RKO (cell line): ENCODE measurements at regions not wholly inside any gene's neighbourhood (a gene's known extent, or its start where the extent isn't known, plus 50 kb on each side); places are given as distances from the start of the nearest gene placed in this dataset.
"Not testable (repeated sequence)": the region's sequence is repeated elsewhere in the genome, so short reads cannot be mapped to it uniquely, and the experiment has no call there.

ENCODE experiments used
- DNase-seq: peaks from one replicate; pipeline ENCODE4 v3.0.0-alpha.2; 2016; ENCODE audit warnings: low spot score

DNA sequence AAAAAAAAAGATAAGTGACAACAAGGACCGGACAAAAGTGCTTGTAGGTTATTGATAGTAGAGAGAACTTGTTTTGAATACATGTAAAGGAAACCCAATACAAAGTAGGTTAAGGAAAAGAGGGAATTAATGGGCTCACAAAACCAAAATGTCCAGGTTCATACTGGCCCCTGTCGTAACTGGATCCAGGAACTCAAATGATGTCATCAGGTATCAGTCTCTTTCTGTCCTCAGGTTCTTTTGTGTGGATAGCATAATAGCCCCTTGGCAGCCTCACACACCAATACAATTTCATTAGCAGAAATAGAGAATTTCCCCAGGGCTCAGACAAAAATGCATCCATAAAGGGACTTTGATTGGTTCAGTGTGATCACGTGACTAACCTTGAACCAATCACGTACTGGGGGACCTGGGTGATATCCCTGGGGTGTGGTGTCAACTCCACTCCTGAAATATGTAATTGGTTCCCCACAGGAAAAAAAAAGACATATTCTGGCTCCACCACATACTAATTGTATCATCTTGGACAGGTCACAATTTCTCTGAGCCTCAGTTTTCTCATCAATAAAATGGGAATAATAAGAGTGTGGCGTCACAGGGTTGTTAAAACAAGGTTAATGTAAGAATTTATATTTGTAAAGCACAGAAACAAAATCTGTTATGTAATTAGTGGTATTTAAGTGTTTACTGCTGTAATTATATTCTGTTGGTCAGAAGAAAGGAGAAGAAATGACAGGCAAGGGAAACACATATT is 174.8 kb downstream of the PDGFRA start:
- no peak for DNase-seq

DNA sequence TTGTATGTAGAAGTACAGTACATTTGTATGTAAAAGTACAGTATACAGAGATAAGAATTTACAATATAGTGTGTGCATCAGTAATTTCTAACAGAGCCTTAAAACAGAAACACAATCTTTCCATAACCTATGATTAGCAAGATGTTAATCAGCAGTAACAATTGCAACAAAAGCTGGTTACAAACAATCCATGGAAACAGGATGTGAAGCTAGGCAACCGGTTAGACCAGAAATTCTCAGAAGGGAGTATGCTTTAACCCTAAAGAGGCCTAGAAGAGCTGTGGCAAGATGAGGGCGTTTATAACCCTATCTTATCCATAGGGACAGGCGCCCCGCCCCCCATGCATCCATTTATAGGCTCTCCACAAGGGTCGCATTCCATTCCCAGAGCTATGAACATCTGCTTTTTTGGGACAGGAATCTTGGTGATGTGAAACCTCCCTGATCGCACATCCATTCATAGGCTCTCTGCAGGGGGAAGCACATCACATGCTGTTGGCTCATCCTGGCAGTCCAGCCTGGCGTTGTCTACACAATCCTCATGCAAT is 180.3 kb downstream of the PDGFRA start:
- not testable (repeated sequence) for DNase-seq

GRCh38 chr4:54414545-54414944 is 185.5 kb downstream of the PDGFRA start:
- no peak for DNase-seq

DNA sequence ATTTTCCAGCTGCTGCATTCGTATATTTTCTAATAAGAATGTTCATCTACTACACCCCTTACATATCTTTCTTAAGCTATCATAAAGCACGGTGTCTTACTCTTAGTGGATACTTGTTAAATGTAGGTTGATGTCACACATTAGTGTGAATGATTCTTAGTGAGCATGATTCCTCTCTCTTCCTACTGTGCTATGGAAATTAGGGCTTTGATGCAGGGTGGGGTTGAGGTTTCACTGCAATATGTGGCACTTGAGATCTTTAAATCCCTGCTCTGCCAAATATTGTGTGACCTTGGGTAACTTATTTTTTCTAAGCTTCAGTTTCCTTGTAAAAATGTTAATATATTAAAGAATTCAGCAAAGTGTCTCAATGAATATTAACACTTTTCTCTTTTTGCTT is 188.4 kb downstream of the PDGFRA start:
- no peak for DNase-seq

GRCh38 chr4:54418468-54418867 is 189.4 kb downstream of the PDGFRA start:
- no peak for DNase-seq

DNA sequence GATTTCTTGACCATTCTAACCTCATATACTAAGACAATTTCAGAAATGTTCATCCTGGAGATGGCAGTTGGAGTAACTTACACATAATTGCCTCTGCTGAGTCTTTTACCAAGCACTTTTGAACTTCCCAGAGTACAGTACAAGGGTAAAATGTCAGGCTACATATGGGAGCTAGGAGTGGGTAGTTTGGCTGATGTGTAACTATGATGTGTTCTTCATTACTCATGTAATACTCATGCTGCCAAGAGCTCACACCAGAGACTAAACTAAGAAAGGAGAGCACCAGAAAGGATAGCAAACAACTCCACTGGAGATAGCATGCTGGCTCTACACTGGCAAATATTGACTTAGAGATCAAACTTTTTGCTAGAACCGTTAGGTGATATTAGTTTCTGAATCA is 194.0 kb downstream of the PDGFRA start:
- peak; percentile 73 for DNase-seq

DNA sequence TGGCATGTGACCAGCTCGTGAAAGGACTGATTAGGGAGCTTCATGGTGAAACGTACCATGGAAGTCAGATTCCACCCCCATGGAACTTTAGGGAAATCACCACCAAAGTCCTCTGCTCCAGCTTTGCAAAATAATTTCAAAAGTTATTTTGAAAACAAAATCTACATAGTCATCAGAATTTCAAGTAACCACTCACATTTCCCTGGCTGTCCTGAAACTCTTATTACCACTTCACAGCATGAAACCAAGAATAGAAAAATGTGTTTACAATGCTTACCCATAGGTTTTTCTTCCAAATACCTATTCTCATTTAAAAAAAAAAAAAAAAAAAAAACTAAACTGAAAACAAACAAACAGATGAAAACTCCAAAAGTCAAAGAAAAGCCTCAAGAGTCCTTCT is 198.7 kb downstream of the PDGFRA start:
- no peak for DNase-seq

DNA sequence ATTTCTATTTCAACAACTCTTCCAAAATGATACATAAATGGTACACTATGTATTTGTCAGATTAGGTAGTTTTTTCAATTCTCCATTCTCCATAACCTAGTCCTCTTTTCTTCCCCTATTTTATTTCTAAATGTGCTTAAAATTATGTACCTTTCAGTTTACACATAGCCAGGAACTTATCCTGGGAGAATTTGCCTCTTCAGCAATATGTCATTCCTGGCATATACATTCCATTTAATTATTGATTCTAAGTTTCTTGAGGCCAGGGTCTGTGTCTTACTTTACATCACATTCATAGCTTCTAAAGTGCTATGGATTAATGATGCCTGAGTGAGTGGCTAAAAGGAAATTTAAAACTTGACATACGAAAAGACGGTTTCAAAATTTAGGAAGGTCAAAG is 199.8 kb downstream of the PDGFRA start:
- no peak for DNase-seq

DNA sequence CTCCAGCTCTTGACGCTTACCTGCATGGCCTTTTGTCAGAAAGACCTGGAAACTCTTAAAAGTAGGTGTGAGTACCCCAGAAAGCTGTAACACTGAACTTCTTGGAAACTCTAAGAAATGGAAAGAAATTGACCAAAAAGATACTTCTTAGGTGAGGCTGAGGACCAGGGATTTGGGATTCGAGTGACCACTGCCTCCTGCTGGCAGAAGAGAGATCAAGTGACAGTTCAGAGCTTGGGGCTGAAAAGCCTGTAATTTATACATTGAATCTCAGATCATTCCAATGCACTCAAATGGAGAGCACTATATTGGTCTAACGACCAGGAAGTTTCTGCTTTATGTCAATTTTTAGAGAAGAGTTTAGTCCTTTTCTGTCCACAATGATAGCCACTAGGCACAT is 204.6 kb downstream of the PDGFRA start:
- DNase-seq = no peak

DNA sequence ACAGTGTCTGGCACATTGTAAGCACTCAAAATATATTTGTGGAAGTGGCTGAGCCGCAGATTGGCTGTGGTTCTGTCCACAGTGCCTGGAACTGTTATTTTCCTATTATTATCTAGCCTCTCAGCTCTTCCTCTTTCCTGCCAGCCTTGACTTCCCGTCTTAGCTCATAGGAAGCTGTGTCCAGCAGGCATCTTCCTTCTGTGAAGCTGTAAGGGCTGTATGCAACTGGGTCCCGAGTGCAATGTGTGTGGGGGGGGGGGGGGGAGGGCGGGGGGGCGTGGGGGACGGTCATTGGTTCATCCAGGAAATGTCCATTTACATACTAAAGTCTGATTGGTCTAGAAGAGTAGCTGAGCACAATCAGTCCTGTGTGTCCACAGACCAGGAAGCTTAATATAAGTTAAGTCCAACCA is 210.7 kb downstream of the PDGFRA start:
- peak; percentile 87 for DNase-seq

- DNase-seq = peak; percentile 73
These were observed 211.5 kb downstream of the PDGFRA start for GRCh38 chr4:54440394-54441136.

GRCh38 chr4:54445866-54446265 is 211.9 kb upstream of the KIT start:
- no peak for DNase-seq

DNA sequence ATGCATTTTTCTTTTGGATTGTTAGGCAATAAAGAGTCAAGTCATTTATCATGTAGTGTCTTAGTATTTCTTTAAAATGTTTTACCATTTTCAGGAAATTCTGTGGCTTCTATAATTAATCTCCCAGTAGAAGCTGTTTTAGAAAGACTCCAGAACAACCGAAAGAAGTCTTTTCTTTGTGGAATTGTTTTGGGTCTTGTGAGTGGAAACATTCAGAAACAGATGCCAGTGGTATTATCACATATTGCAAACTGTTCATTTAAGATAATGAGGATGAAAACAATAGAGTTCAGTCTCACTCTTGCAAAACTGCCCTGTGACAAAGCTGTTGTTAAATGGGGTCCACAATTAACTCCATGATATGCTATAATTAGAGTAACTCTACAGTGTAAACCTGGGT is 211.2 kb upstream of the KIT start:
- no peak for DNase-seq

- DNase-seq = no peak
These were observed 210.5 kb upstream of the KIT start for GRCh38 chr4:54447304-54447703.

- DNase-seq = no peak
These were observed 207.8 kb upstream of the KIT start for GRCh38 chr4:54449999-54450398.

GRCh38 chr4:54466960-54467359 is 190.8 kb upstream of the KIT start:
- not testable (repeated sequence) for DNase-seq

GRCh38 chr4:54473077-54473545 is 184.6 kb upstream of the KIT start:
- no peak for DNase-seq

DNA sequence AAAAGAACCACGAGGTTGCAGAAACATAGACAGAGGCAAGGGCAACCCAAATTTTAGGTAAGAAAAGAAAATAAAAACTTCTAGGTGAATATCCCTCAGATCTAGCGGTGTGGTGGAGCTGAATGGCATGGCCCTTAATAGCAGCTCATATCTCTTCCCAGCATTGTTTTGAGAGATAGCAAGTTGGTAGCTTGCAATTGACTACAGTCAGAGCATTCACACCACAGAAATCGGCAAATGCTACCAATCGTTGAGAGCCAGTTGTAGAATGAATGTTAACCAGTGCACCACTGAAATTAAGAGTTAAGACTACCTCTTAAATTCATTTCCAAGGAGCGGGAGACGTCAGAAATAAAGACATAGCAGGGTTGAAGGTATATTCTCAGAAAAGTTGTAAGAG is 184.0 kb upstream of the KIT start:
- DNase-seq = no peak

GRCh38 chr4:54475546-54475945 is 182.2 kb upstream of the KIT start:
- no peak for DNase-seq

GRCh38 chr4:54482529-54483200 is 175.1 kb upstream of the KIT start:
- DNase-seq = no peak

- no peak for DNase-seq
These were observed 173.4 kb upstream of the KIT start for GRCh38 chr4:54484383-54484782.

- no peak for DNase-seq
These were observed 170.3 kb upstream of the KIT start for GRCh38 chr4:54487491-54487890.

GRCh38 chr4:54493862-54494261 is 163.9 kb upstream of the KIT start:
- DNase-seq = no peak
